ENCODE measurements at regions not wholly inside any gene's neighbourhood (a gene's known extent, or its start where the extent isn't known, plus 50 kb on each side); places are given as distances from the start of the nearest gene placed in this dataset.
"Not testable (repeated sequence)": the region's sequence is repeated elsewhere in the genome, so short reads cannot be mapped to it uniquely, and the experiment has no call there.

- H3K27me3 Mint-ChIP-seq = peaks cover 34% of the 10 kb centered on the region
- ATAC-seq (replicated peaks; ENCODE audit: extremely low read depth, poor library complexity, severe bottlenecking) = not testable (repeated sequence)
These were observed 99.2 kb downstream of the ZNF100 start for GRCh38 chr19:21668072-21668773.

GRCh38 chr19:21655540-21656126 lies 111.7 kb downstream of the ZNF100 start:
- Mint-ChIP-seq H3K27me3 (no peaks in the 10 kb centered on the region), H3K27ac (ENCODE audit: low read depth) (no peak overlapping the region), H3K4me3 (no peak overlapping the region), H3K36me3 (ENCODE audit: insufficient read depth) (no peaks in the 10 kb centered on the region), H3K4me1 (no peaks in the 10 kb centered on the region), H3K9me3 (peaks cover 12% of the 10 kb centered on the region)
- DNase-seq (ENCODE audit: low spot score in 2 of 2) = no peak
- no peak for ATAC-seq (replicated peaks; ENCODE audit: extremely low read depth, poor library complexity, severe bottlenecking)

More at GRCh38 chr19:21668072-21668773, 99.2 kb downstream of the ZNF100 start:
- not testable (repeated sequence) for H3K27ac Mint-ChIP-seq (ENCODE audit: low read depth); H3K4me3 Mint-ChIP-seq; H3K9me3 Mint-ChIP-seq; H3K4me1 Mint-ChIP-seq; H3K36me3 Mint-ChIP-seq (ENCODE audit: insufficient read depth); DNase-seq (ENCODE audit: low spot score in 2 of 2)

GRCh38 chr19:21651478-21651877 lies 115.9 kb downstream of the ZNF100 start:
- not testable (repeated sequence) for H3K4me3 Mint-ChIP-seq; H3K4me1 Mint-ChIP-seq; ATAC-seq (replicated peaks; ENCODE audit: extremely low read depth, poor library complexity, severe bottlenecking); H3K27me3 Mint-ChIP-seq; H3K27ac Mint-ChIP-seq (ENCODE audit: low read depth); DNase-seq (ENCODE audit: low spot score in 2 of 2); H3K36me3 Mint-ChIP-seq (ENCODE audit: insufficient read depth)
- peaks cover 18% of the 10 kb centered on the region for H3K9me3 Mint-ChIP-seq

GRCh38 chr19:21638776-21639175 lies 128.6 kb downstream of the ZNF100 start:
- Mint-ChIP-seq H3K9me3 (no peaks in the 10 kb centered on the region), H3K4me3 (no peak overlapping the region)

GRCh38 chr19:21626924-21627697 lies 121.7 kb downstream of the ZNF429 start:
- ATAC-seq (replicated peaks; ENCODE audit: extremely low read depth, poor library complexity, severe bottlenecking) (no peak), DNase-seq (ENCODE audit: low spot score in 2 of 2) (no peak)
- no peaks in the 10 kb centered on the region for H3K36me3 Mint-ChIP-seq (ENCODE audit: insufficient read depth)
- H3K4me1 Mint-ChIP-seq = no peaks in the 10 kb centered on the region
- H3K4me3 Mint-ChIP-seq = no peak overlapping the region
- H3K27ac Mint-ChIP-seq (ENCODE audit: low read depth) = no peak overlapping the region
- H3K27me3 Mint-ChIP-seq = peaks cover 10% of the 10 kb centered on the region
- no peaks in the 10 kb centered on the region for H3K9me3 Mint-ChIP-seq

More at GRCh38 chr19:21638776-21639175, 128.6 kb downstream of the ZNF100 start:
- no peak for DNase-seq (ENCODE audit: low spot score in 2 of 2)
- H3K27ac Mint-ChIP-seq (ENCODE audit: low read depth) = no peak overlapping the region
- no peak for ATAC-seq (replicated peaks; ENCODE audit: extremely low read depth, poor library complexity, severe bottlenecking)
- H3K27me3 Mint-ChIP-seq = no peaks in the 10 kb centered on the region
- no peaks in the 10 kb centered on the region for H3K4me1 Mint-ChIP-seq
- H3K36me3 Mint-ChIP-seq (ENCODE audit: insufficient read depth) = no peaks in the 10 kb centered on the region

- DNase-seq (ENCODE audit: low spot score in 2 of 2) (no peak), ATAC-seq (replicated peaks; ENCODE audit: extremely low read depth, poor library complexity, severe bottlenecking) (no peak)
- no peak overlapping the region for H3K27ac Mint-ChIP-seq (ENCODE audit: low read depth)
- H3K4me3 Mint-ChIP-seq = no peak overlapping the region
- no peaks in the 10 kb centered on the region for H3K36me3 Mint-ChIP-seq (ENCODE audit: insufficient read depth)
- no peaks in the 10 kb centered on the region for H3K4me1 Mint-ChIP-seq
- H3K9me3 Mint-ChIP-seq = no peaks in the 10 kb centered on the region
- peaks cover 10% of the 10 kb centered on the region for H3K27me3 Mint-ChIP-seq
These were observed 120.7 kb downstream of the ZNF429 start for GRCh38 chr19:21626091-21626490.

GRCh38 chr19:21622920-21623319 lies 117.5 kb downstream of the ZNF429 start:
- Mint-ChIP-seq H3K9me3 (no peaks in the 10 kb centered on the region), H3K27ac (ENCODE audit: low read depth) (no peak overlapping the region), H3K36me3 (ENCODE audit: insufficient read depth) (no peaks in the 10 kb centered on the region), H3K4me3 (no peak overlapping the region), H3K4me1 (no peaks in the 10 kb centered on the region), H3K27me3 (no peaks in the 10 kb centered on the region)
- ATAC-seq (replicated peaks; ENCODE audit: extremely low read depth, poor library complexity, severe bottlenecking) = no peak
- DNase-seq (ENCODE audit: low spot score in 2 of 2) = no peak

- DNase-seq (ENCODE audit: low spot score in 2 of 2) (no peak), ATAC-seq (replicated peaks; ENCODE audit: extremely low read depth, poor library complexity, severe bottlenecking) (no peak)
- Mint-ChIP-seq H3K4me3 (no peak overlapping the region), H3K27me3 (no peaks in the 10 kb centered on the region), H3K27ac (ENCODE audit: low read depth) (no peak overlapping the region), H3K36me3 (ENCODE audit: insufficient read depth) (no peaks in the 10 kb centered on the region), H3K4me1 (no peaks in the 10 kb centered on the region), H3K9me3 (no peaks in the 10 kb centered on the region)
These were observed 116.3 kb downstream of the ZNF429 start for GRCh38 chr19:21621671-21622070.

GRCh38 chr19:21617740-21618339 lies 112.4 kb downstream of the ZNF429 start:
- DNase-seq (ENCODE audit: low spot score in 2 of 2) = no peak
- ATAC-seq (replicated peaks; ENCODE audit: extremely low read depth, poor library complexity, severe bottlenecking) = no peak
- H3K27ac Mint-ChIP-seq (ENCODE audit: low read depth) = no peak overlapping the region
- no peaks in the 10 kb centered on the region for H3K9me3 Mint-ChIP-seq
- H3K4me1 Mint-ChIP-seq = no peaks in the 10 kb centered on the region
- H3K4me3 Mint-ChIP-seq = no peak overlapping the region
- H3K27me3 Mint-ChIP-seq = no peaks in the 10 kb centered on the region
- H3K36me3 Mint-ChIP-seq (ENCODE audit: insufficient read depth) = no peaks in the 10 kb centered on the region

- not testable (repeated sequence) for DNase-seq (ENCODE audit: low spot score in 2 of 2); H3K9me3 Mint-ChIP-seq; H3K4me3 Mint-ChIP-seq; H3K27ac Mint-ChIP-seq (ENCODE audit: low read depth); H3K4me1 Mint-ChIP-seq; ATAC-seq (replicated peaks; ENCODE audit: extremely low read depth, poor library complexity, severe bottlenecking); H3K36me3 Mint-ChIP-seq (ENCODE audit: insufficient read depth); H3K27me3 Mint-ChIP-seq
These were observed 109.4 kb downstream of the ZNF429 start for GRCh38 chr19:21614776-21615175.

GRCh38 chr19:21613201-21613600 lies 107.8 kb downstream of the ZNF429 start:
- H3K4me1 Mint-ChIP-seq; H3K27ac Mint-ChIP-seq (ENCODE audit: low read depth); H3K36me3 Mint-ChIP-seq (ENCODE audit: insufficient read depth); H3K27me3 Mint-ChIP-seq; ATAC-seq (replicated peaks; ENCODE audit: extremely low read depth, poor library complexity, severe bottlenecking); H3K9me3 Mint-ChIP-seq; H3K4me3 Mint-ChIP-seq; DNase-seq (ENCODE audit: low spot score in 2 of 2): not testable (repeated sequence)

GRCh38 chr19:21612403-21612872 lies 107.0 kb downstream of the ZNF429 start:
- H3K4me3 Mint-ChIP-seq = no peak overlapping the region
- DNase-seq (ENCODE audit: low spot score in 2 of 2) (no peak), ATAC-seq (replicated peaks; ENCODE audit: extremely low read depth, poor library complexity, severe bottlenecking) (no peak)
- H3K36me3 Mint-ChIP-seq (ENCODE audit: insufficient read depth) = no peaks in the 10 kb centered on the region
- H3K27ac Mint-ChIP-seq (ENCODE audit: low read depth) = no peak overlapping the region
- no peaks in the 10 kb centered on the region for H3K9me3 Mint-ChIP-seq
- no peaks in the 10 kb centered on the region for H3K4me1 Mint-ChIP-seq
- H3K27me3 Mint-ChIP-seq = no peaks in the 10 kb centered on the region
